Renal cortical epithelial cell (primary cell): ENCODE measurements at regions not wholly inside any gene's neighbourhood (a gene's known extent, or its start where the extent isn't known, plus 50 kb on each side); places are given as distances from the start of the nearest gene placed in this dataset.

ENCODE experiments used
- DNase-seq: peaks from one replicate; pipeline ENCODE4 v3.0.0-alpha.2; 2011; ENCODE audit warnings: low read depth

GRCh38 chr1:102071451-102071850, 74.7 kb upstream of the OLFM3 start:
- no peak for DNase-seq

DNA sequence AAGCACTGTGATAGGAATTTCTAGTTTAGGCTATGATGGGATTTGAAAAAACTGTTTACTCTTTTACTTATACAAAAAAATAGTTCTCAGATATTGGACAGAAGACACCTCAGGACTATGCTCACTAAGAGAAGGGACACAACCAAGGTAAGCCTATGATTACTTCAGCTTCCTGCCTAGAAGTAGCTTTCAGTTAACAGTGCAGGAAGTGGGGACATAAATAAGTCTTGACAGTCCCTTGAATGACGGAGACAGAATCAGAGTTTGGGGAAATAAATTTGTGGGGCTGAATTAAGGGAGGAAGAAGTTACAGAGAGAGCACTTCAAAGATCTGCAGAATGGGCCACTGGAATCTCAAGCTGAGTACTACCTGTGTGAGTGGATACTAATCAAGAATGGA, 53.8 kb upstream of the OLFM3 start:
- no peak for DNase-seq

GRCh38 chr1:102047724-102048123, 51.0 kb upstream of the OLFM3 start:
- no peak for DNase-seq
